MM.1S (cell line): ENCODE measurements at regions not wholly inside any gene's neighbourhood (a gene's known extent, or its start where the extent isn't known, plus 50 kb on each side); places are given as distances from the start of the nearest gene placed in this dataset.

ENCODE experiments used
- CTCF ChIP-seq: fragments of 300-600 bp; sonication (generic); IDR thresholded peaks from 2 replicates; pipeline ENCODE4 v1.5.1; 2016; ENCODE audit warnings: antibody characterized with exemption, low read length, mixed read lengths
- EZH2 ChIP-seq: fragments of 300-600 bp; sonication (generic); optimal IDR thresholded peaks from 2 replicates; pipeline ENCODE3; 2017; ENCODE audit warnings: low read depth, mild to moderate bottlenecking, antibody characterized with exemption, low read length, mixed read lengths
- EZH2phosphoT487 ChIP-seq: fragments of 300-600 bp; sonication (generic); IDR thresholded peaks from 2 replicates; pipeline ENCODE4 v1.6.1; 2018; ENCODE audit warnings: antibody characterized with exemption, low read length

GRCh38 chr2:175244697-175245096 is 63.2 kb upstream of the ATP5MC3 start:
- TF ChIP-seq CTCF (no peak), EZH2 (no peak), EZH2phosphoT487 (no peak)
